ENCODE measurements at regions not wholly inside any gene's neighbourhood (a gene's known extent, or its start where the extent isn't known, plus 50 kb on each side); places are given as distances from the start of the nearest gene placed in this dataset.

- Histone ChIP-seq H3K9ac (no peak overlapping the region), H3K9me3 (ENCODE audit: low read depth) (no peaks in the 10 kb centered on the region), H3K4me1 (ENCODE audit: insufficient read depth) (peaks cover 18% of the 10 kb centered on the region), H3K27ac (no peak overlapping the region), H3K9me2 (ENCODE audit: insufficient read depth) (no peaks in the 10 kb centered on the region), H2AFZ (peak overlapping the region; percentile 9; the same call in 1 of the 2 replicates), H3K79me2 (ENCODE audit: insufficient read depth) (no peaks in the 10 kb centered on the region), H4K20me1 (ENCODE audit: insufficient read depth) (no peaks in the 10 kb centered on the region), H3K4me3 (0 out of 2 replicates have a peak overlapping the region, but pooled peaks have one; percentile 21), H3K4me2 (ENCODE audit: unreplicated experiment) (peak overlapping the region; percentile 27), H3K27me3 (replicated peaks; ENCODE audit: insufficient read depth) (no peaks in the 10 kb centered on the region), H3K36me3 (ENCODE audit: low read depth) (no peaks in the 10 kb centered on the region), H3F3A (ENCODE audit: insufficient read depth) (peaks cover 6% of the 10 kb centered on the region)
- in situ Hi-C loops (cut with MboI): no loop called here
- no peak for DNase-seq
- 44 to 56% methylated on average over 24 to 33 of the region's 33 CpGs for WGBS, 2 experiments (ENCODE audit: low coverage in 1 of 2, low lambda C conversion rate in 2 of 2, missing lambda C conversion rate in 2 of 2)
- TF ChIP-seq EZH2 (IDR thresholded peaks at IDR 0.05; ENCODE audit: insufficient read depth, poor library complexity, severe bottlenecking) (no peak), EZH2phosphoT487 (IDR thresholded peaks at IDR 0.05; ENCODE audit: insufficient read depth, low read depth) (no peak)
Observed at GRCh38 chr6:170045981-170046667, 244.8 kb downstream of the DLL1 start.

- no peak overlapping the region for H3K4me3 ChIP-seq
- H3K27me3 ChIP-seq (replicated peaks; ENCODE audit: insufficient read depth): no peaks in the 10 kb centered on the region
- H3K9ac ChIP-seq: no peak overlapping the region
- no peak overlapping the region for H2AFZ ChIP-seq
- H4K20me1 ChIP-seq (ENCODE audit: insufficient read depth): no peaks in the 10 kb centered on the region
- WGBS, 2 experiments (ENCODE audit: low coverage in 1 of 2, low lambda C conversion rate in 2 of 2, missing lambda C conversion rate in 2 of 2): 79 to 85% methylated on average over 7 of the region's 7 CpGs
- TF ChIP-seq EZH2phosphoT487 (IDR thresholded peaks at IDR 0.05; ENCODE audit: insufficient read depth, low read depth) (no peak), EZH2 (IDR thresholded peaks at IDR 0.05; ENCODE audit: insufficient read depth, poor library complexity, severe bottlenecking) (no peak)
- no peaks in the 10 kb centered on the region for H3K79me2 ChIP-seq (ENCODE audit: insufficient read depth)
- H3K9me3 ChIP-seq (ENCODE audit: low read depth): no peaks in the 10 kb centered on the region
- H3K4me1 ChIP-seq (ENCODE audit: insufficient read depth): peaks cover 18% of the 10 kb centered on the region
- no peaks in the 10 kb centered on the region for H3K9me2 ChIP-seq (ENCODE audit: insufficient read depth)
- no peaks in the 10 kb centered on the region for H3K36me3 ChIP-seq (ENCODE audit: low read depth)
- H3F3A ChIP-seq (ENCODE audit: insufficient read depth): peaks cover 6% of the 10 kb centered on the region
- DNase-seq: no peak
- in situ Hi-C loops (cut with MboI): no loop called here
- H3K27ac ChIP-seq: no peak overlapping the region
- H3K4me2 ChIP-seq (ENCODE audit: unreplicated experiment): no peak overlapping the region
Observed at GRCh38 chr6:170045563-170045960, 245.3 kb downstream of the DLL1 start.

GRCh38 chr6:170044836-170045562 lies 245.9 kb downstream of the DLL1 start:
- DNase-seq: no peak
- H3K36me3 ChIP-seq (ENCODE audit: low read depth): no peaks in the 10 kb centered on the region
- H3K9me2 ChIP-seq (ENCODE audit: insufficient read depth): no peaks in the 10 kb centered on the region
- 77 to 83% methylated on average over 12 to 13 of the region's 13 CpGs for WGBS, 2 experiments (ENCODE audit: low coverage in 1 of 2, low lambda C conversion rate in 2 of 2, missing lambda C conversion rate in 2 of 2)
- peaks cover 18% of the 10 kb centered on the region for H3K4me1 ChIP-seq (ENCODE audit: insufficient read depth)
- no peaks in the 10 kb centered on the region for H3K27me3 ChIP-seq (replicated peaks; ENCODE audit: insufficient read depth)
- H3K4me3 ChIP-seq: no peak overlapping the region
- H3K9me3 ChIP-seq (ENCODE audit: low read depth): no peaks in the 10 kb centered on the region
- no peak for TF ChIP-seq EZH2 (IDR thresholded peaks at IDR 0.05; ENCODE audit: insufficient read depth, poor library complexity, severe bottlenecking)
- no peak for TF ChIP-seq EZH2phosphoT487 (IDR thresholded peaks at IDR 0.05; ENCODE audit: insufficient read depth, low read depth)
- in situ Hi-C loops (cut with MboI): no loop called here
- H4K20me1 ChIP-seq (ENCODE audit: insufficient read depth): no peaks in the 10 kb centered on the region
- no peak overlapping the region for H3K4me2 ChIP-seq (ENCODE audit: unreplicated experiment)
- H3K9ac ChIP-seq: no peak overlapping the region
- H3F3A ChIP-seq (ENCODE audit: insufficient read depth): peaks cover 6% of the 10 kb centered on the region
- no peak overlapping the region for H3K27ac ChIP-seq
- H2AFZ ChIP-seq: no peak overlapping the region
- no peaks in the 10 kb centered on the region for H3K79me2 ChIP-seq (ENCODE audit: insufficient read depth)

- H3F3A ChIP-seq (ENCODE audit: insufficient read depth): peaks cover 5% of the 10 kb centered on the region
- no peaks in the 10 kb centered on the region for H3K9me3 ChIP-seq (ENCODE audit: low read depth)
- H3K79me2 ChIP-seq (ENCODE audit: insufficient read depth): no peaks in the 10 kb centered on the region
- TF ChIP-seq EZH2phosphoT487 (IDR thresholded peaks at IDR 0.05; ENCODE audit: insufficient read depth, low read depth) (no peak), EZH2 (IDR thresholded peaks at IDR 0.05; ENCODE audit: insufficient read depth, poor library complexity, severe bottlenecking) (no peak)
- no peak overlapping the region for H3K9ac ChIP-seq
- no peak overlapping the region for H2AFZ ChIP-seq
- H3K4me2 ChIP-seq (ENCODE audit: unreplicated experiment): no peak overlapping the region
- H3K27ac ChIP-seq: no peak overlapping the region
- WGBS, 2 experiments (ENCODE audit: low coverage in 1 of 2, low lambda C conversion rate in 2 of 2, missing lambda C conversion rate in 2 of 2): 83 to 86% methylated on average over 11 of the region's 11 CpGs
- peaks cover 14% of the 10 kb centered on the region for H3K4me1 ChIP-seq (ENCODE audit: insufficient read depth)
- no peaks in the 10 kb centered on the region for H3K36me3 ChIP-seq (ENCODE audit: low read depth)
- H4K20me1 ChIP-seq (ENCODE audit: insufficient read depth): no peaks in the 10 kb centered on the region
- in situ Hi-C loops (cut with MboI): no loop called here
- DNase-seq: no peak
- no peaks in the 10 kb centered on the region for H3K9me2 ChIP-seq (ENCODE audit: insufficient read depth)
- H3K27me3 ChIP-seq (replicated peaks; ENCODE audit: insufficient read depth): no peaks in the 10 kb centered on the region
- H3K4me3 ChIP-seq: no peak overlapping the region
Observed at GRCh38 chr6:170043881-170044790, 246.7 kb downstream of the DLL1 start.
